HepG2 (cell line): ENCODE measurements at regions not wholly inside any gene's neighbourhood (a gene's known extent, or its start where the extent isn't known, plus 50 kb on each side); places are given as distances from the start of the nearest gene placed in this dataset.

ENCODE experiments used
- ATAC-seq: fragments of 200-7000 bp; cut with Tn5 transposase; 3 replicates; pipeline ENCODE4 v1.9.1; 2020; ENCODE audit warnings: mild to moderate bottlenecking, moderate library complexity
- BruUV-seq: library from RNA; stranded (reverse); fragments of 400-500 nt; replicated peaks from 2 replicates; lab custom pipeline; 2021; lab: Mats Ljungman, UMichigan
- CTCF ChIA-PET: fragments of 300-600 bp; formaldehyde crosslinking; extraction: SDS; loops from one replicate; lab custom pipeline; 2021; ENCODE audit warnings: low total read pairs, inconsistent platforms, low intra/inter-chr PET ratio; lab: Yijun Ruan, JAX
- POLR2A ChIA-PET: fragments of 350-600 bp; sonication (Branson Sonifier 250); formaldehyde crosslinking; loops from one replicate; lab custom pipeline; 2020; ENCODE audit warnings: antibody characterized with exemption, inconsistent platforms; lab: Yijun Ruan, JAX
- DNase-seq: peaks from one replicate; pipeline ENCODE4 v3.0.0-alpha.2; 2015; ENCODE audit warnings: low spot score
- FAIRE-seq: peaks from 3 replicates; lab custom pipeline; 2011; peaks lifted over from hg19 to GRCh38; lab: Jason Lieb, UNC
- H2AFZ ChIP-seq: one replicate; pipeline ENCODE4 v1.6.1; 2011; ENCODE audit warnings: low read length, inconsistent platforms
- H3K27ac ChIP-seq: fragments of 300-600 bp; 3 replicates; pipeline ENCODE4 v1.8.0; 2011; ENCODE audit warnings: mixed run types, mild to moderate bottlenecking, mixed read lengths, low read length, inconsistent platforms; ENCODE audit not compliant: insufficient read depth; ENCODE audit errors: extremely low read length
- H3K27me3 ChIP-seq, 2 experiments: fragments of 200-600 bp in 1 of 2; 2 replicates in 1 of 2; 3 replicates in 1 of 2; pipeline versions ENCODE4 v1.6.0 to v1.8.0; 2011; ENCODE audit warnings: low read length in 2 of 2, mild to moderate bottlenecking in 2 of 2, moderate library complexity in 2 of 2, inconsistent platforms in 1 of 2; ENCODE audit not compliant: insufficient read depth in 2 of 2, control insufficient read depth in 1 of 2
- H3K36me3 ChIP-seq, 2 experiments: fragments of 200-600 bp in 1 of 2; replicated peaks in 1 of 2; 2 replicates in 1 of 2; 3 replicates in 1 of 2; pipeline versions ENCODE4 v1.5.1 to v1.8.0; 2011; ENCODE audit warnings: low read length in 2 of 2, inconsistent platforms in 1 of 2; ENCODE audit not compliant: insufficient read depth in 2 of 2, control insufficient read depth in 1 of 2
- H3K4me1 ChIP-seq: 2 replicates; pipeline ENCODE4 v1.5.1; 2012; ENCODE audit warnings: low read length, inconsistent platforms; ENCODE audit not compliant: insufficient read depth
- H3K4me2 ChIP-seq: 2 replicates; pipeline ENCODE4 v1.6.0; 2011; ENCODE audit warnings: low read depth, low read length, inconsistent platforms
- H3K4me3 ChIP-seq, 3 experiments: fragments of 200-600 bp in 1 of 3; sonication (generic), shearing (Covaris generic) in 1 of 3; replicated peaks in 1 of 3; 2 replicates each; pipeline ENCODE4 v1.5.1; 2011 to 2016; ENCODE audit warnings: low read length in 3 of 3, inconsistent platforms in 2 of 3, low read depth in 2 of 3, mild to moderate bottlenecking in 2 of 3, control low read depth in 1 of 3, mixed read lengths in 1 of 3; ENCODE audit not compliant: insufficient read depth in 1 of 3
- H3K79me2 ChIP-seq: one replicate; pipeline ENCODE4 v1.6.1; 2011; ENCODE audit warnings: low read length, inconsistent platforms; ENCODE audit not compliant: insufficient read depth
- H3K9ac ChIP-seq: 2 replicates; pipeline ENCODE4 v1.6.0; 2011; ENCODE audit warnings: mild to moderate bottlenecking, low read depth, low read length, inconsistent platforms; ENCODE audit not compliant: insufficient read depth
- H3K9me3 ChIP-seq: 2 replicates; pipeline ENCODE4 v1.5.1; 2012; ENCODE audit warnings: mild to moderate bottlenecking, low read length
- H4K20me1 ChIP-seq: 2 replicates; pipeline ENCODE4 v1.6.0; 2011; ENCODE audit warnings: inconsistent platforms, mild to moderate bottlenecking, low read length, moderate library complexity; ENCODE audit not compliant: insufficient read depth
- CEBPB ChIP-seq: IDR thresholded peaks from 2 replicates; pipeline ENCODE4 v1.6.1; 2011; ENCODE audit warnings: low read depth, low read length, improper control_type of control experiment, borderline replicate concordance
- DMAP1 ChIP-seq: IDR thresholded peaks from 2 replicates; pipeline ENCODE4 v1.6.1; 2016
- FOSL1 ChIP-seq: sonication (generic); formaldehyde crosslinking; IDR thresholded peaks from 2 replicates; pipeline ENCODE4 v1.9.0; 2021; ENCODE audit warnings: missing genetic modification reagents, borderline replicate concordance
- FOXJ3 ChIP-seq: sonication (generic); formaldehyde crosslinking; IDR thresholded peaks from 2 replicates; pipeline ENCODE4 v1.4.0; 2020; ENCODE audit warnings: missing genetic modification reagents, mild to moderate bottlenecking, borderline replicate concordance
- HNRNPLL ChIP-seq: fragments of 200-400 bp; formaldehyde crosslinking; IDR thresholded peaks from 2 replicates; pipeline ENCODE4 v1.6.1; 2017; ENCODE audit warnings: mild to moderate bottlenecking, low read depth, low read length; ENCODE audit not compliant: poor library complexity, severe bottlenecking
- NFKB2 ChIP-seq: sonication (generic); formaldehyde crosslinking; IDR thresholded peaks from 2 replicates; pipeline ENCODE4 v1.4.0; 2020; ENCODE audit warnings: missing genetic modification reagents, borderline replicate concordance
- NKX3-1 ChIP-seq: sonication (generic); formaldehyde crosslinking; IDR thresholded peaks from 2 replicates; pipeline ENCODE4 v1.5.0; 2020; ENCODE audit warnings: missing genetic modification reagents
- POLR2G ChIP-seq: fragments of 200-400 bp; formaldehyde crosslinking; IDR thresholded peaks from 2 replicates; pipeline ENCODE4 v1.6.1; 2018; ENCODE audit warnings: mild to moderate bottlenecking, low read depth, low read length, moderate library complexity
- RBFOX2 ChIP-seq: fragments of 200-400 bp; formaldehyde crosslinking; IDR thresholded peaks from 2 replicates; pipeline ENCODE4 v1.6.1; 2017; ENCODE audit warnings: low read depth, mild to moderate bottlenecking, low read length
- YY1 ChIP-seq: IDR thresholded peaks from 2 replicates; pipeline ENCODE4 v1.6.1; 2011; ENCODE audit warnings: low read length, low read depth, moderate library complexity, mild to moderate bottlenecking; ENCODE audit not compliant: insufficient read depth, insufficient replicate concordance
- ZBTB7B ChIP-seq: sonication (generic); formaldehyde crosslinking; IDR thresholded peaks from 2 replicates; pipeline ENCODE4 v1.4.0; 2020; ENCODE audit warnings: missing genetic modification reagents
- ZC3H4 ChIP-seq: sonication (generic); formaldehyde crosslinking; IDR thresholded peaks from 2 replicates; pipeline ENCODE4 v1.4.0; 2020; ENCODE audit warnings: missing genetic modification reagents, borderline replicate concordance
- ZNF30 ChIP-seq: sonication (generic); formaldehyde crosslinking; IDR thresholded peaks from 2 replicates; pipeline ENCODE4 v1.5.0; 2020; ENCODE audit warnings: mild to moderate bottlenecking, missing genetic modification reagents
- ZNF33A ChIP-seq: sonication (generic); formaldehyde crosslinking; IDR thresholded peaks from 2 replicates; pipeline ENCODE4 v1.5.1; 2020; ENCODE audit warnings: missing genetic modification reagents, mild to moderate bottlenecking, moderate library complexity, borderline replicate concordance
- ZNF589 ChIP-seq: sonication (generic); formaldehyde crosslinking; conservative IDR thresholded peaks from 2 replicates; pipeline ENCODE4 v1.8.0; 2022; ENCODE audit warnings: mild to moderate bottlenecking, moderate library complexity, missing genetic modification reagents
- ZNF616 ChIP-seq: sonication (generic); formaldehyde crosslinking; IDR thresholded peaks from 2 replicates; pipeline ENCODE4 v1.5.0; 2020; ENCODE audit warnings: low read depth, mild to moderate bottlenecking, missing genetic modification reagents
- ZNF768 ChIP-seq: sonication (generic); formaldehyde crosslinking; IDR thresholded peaks from 2 replicates; pipeline ENCODE4 v1.4.0; 2020; ENCODE audit warnings: missing genetic modification reagents
- WGBS: methylation state at CpG from one replicate; pipeline ENCODE4 v1.1.6; 2017; ENCODE audit warnings: low lambda C conversion rate; 5-methylcytosine and 5-hydroxymethylcytosine counted together
- in situ Hi-C: cut with HindIII; loops from 2 replicates; pipeline ENCODE4 v1.10.0; 2017; ENCODE audit warnings: low pct_unique_long_range_greater_than_20kb; ENCODE audit not compliant: extremely low pct_ligation_motif_present
- intact Hi-C: fragments of 100-400 bp; cut with micrococcal nuclease; formaldehyde crosslinking; loops from one replicate; pipeline ENCODE4 v1.10.0; 2022; ENCODE audit not compliant: unreplicated experiment
- TF ChIP-seq, protein P1 (sequence below): conservative IDR thresholded peaks from 2 replicates; pipeline ENCODE4 v1.6.1; 2018; ENCODE audit warnings: missing genetic modification reagents
- TF ChIP-seq, protein P2 (sequence below): IDR thresholded peaks from 2 replicates; pipeline ENCODE4 v1.6.1; 2016; ENCODE audit warnings: mild to moderate bottlenecking
- TF ChIP-seq, protein P3 (sequence below): sonication (generic); formaldehyde crosslinking; conservative IDR thresholded peaks from 2 replicates; pipeline ENCODE4 v1.8.0; 2022; ENCODE audit warnings: low read depth, missing genetic modification reagents

DNA sequence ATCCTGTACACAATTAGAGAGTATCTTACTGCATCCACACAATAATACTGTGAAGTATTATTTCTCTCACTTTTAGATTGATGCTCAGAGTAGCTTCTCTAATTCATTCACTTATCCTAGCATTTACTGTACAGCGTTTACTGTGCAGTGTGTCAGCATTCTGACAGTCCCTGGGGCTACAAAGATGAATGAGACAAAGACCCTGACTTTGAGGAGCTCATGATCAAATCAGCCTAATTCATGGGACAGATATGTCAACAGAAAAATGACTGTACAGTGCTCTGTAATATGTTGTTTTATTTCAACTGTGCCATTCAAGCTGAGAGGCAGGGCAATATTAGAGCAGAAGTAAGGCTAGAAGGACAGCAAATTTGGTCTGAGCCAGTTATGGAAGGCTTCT, 152.5 kb downstream of the ZNF648 start:
- no peaks in the 10 kb centered on the region for H4K20me1 ChIP-seq
- FAIRE-seq, result no peak
- H3K4me1 ChIP-seq, result no peaks in the 10 kb centered on the region
- TF ChIP-seq, protein P1, sequence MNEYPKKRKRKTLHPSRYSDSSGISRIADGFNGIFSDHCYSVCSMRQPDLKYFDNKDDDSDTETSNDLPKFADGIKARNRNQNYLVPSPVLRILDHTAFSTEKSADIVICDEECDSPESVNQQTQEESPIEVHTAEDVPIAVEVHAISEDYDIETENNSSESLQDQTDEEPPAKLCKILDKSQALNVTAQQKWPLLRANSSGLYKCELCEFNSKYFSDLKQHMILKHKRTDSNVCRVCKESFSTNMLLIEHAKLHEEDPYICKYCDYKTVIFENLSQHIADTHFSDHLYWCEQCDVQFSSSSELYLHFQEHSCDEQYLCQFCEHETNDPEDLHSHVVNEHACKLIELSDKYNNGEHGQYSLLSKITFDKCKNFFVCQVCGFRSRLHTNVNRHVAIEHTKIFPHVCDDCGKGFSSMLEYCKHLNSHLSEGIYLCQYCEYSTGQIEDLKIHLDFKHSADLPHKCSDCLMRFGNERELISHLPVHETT (CRISPR knock-in tag), result no peak
- no peak for TF ChIP-seq YY1
- TF ChIP-seq CEBPB, result no peak
- TF ChIP-seq, protein P2, sequence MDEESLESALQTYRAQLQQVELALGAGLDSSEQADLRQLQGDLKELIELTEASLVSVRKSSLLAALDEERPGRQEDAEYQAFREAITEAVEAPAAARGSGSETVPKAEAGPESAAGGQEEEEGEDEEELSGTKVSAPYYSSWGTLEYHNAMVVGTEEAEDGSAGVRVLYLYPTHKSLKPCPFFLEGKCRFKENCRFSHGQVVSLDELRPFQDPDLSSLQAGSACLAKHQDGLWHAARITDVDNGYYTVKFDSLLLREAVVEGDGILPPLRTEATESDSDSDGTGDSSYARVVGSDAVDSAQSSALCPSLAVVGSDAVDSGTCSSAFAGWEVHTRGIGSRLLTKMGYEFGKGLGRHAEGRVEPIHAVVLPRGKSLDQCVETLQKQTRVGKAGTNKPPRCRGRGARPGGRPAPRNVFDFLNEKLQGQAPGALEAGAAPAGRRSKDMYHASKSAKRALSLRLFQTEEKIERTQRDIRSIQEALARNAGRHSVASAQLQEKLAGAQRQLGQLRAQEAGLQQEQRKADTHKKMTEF, result no peak
- no peak for TF ChIP-seq ZNF616
- TF ChIP-seq DMAP1 (CRISPR knock-in tag), result no peak
- no peak for TF ChIP-seq ZBTB7B (CRISPR knock-in tag)
- TF ChIP-seq POLR2G, result no peak
- TF ChIP-seq ZNF33A, result no peak
- TF ChIP-seq NKX3-1 (CRISPR knock-in tag), result no peak
- no peak for TF ChIP-seq ZNF768 (CRISPR knock-in tag)
- no peak for TF ChIP-seq ZC3H4 (CRISPR knock-in tag)
- no peak for TF ChIP-seq FOSL1 (CRISPR knock-in tag)
- TF ChIP-seq, protein P3, sequence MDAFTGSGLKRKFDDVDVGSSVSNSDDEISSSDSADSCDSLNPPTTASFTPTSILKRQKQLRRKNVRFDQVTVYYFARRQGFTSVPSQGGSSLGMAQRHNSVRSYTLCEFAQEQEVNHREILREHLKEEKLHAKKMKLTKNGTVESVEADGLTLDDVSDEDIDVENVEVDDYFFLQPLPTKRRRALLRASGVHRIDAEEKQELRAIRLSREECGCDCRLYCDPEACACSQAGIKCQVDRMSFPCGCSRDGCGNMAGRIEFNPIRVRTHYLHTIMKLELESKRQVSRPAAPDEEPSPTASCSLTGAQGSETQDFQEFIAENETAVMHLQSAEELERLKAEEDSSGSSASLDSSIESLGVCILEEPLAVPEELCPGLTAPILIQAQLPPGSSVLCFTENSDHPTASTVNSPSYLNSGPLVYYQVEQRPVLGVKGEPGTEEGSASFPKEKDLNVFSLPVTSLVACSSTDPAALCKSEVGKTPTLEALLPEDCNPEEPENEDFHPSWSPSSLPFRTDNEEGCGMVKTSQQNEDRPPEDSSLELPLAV (CRISPR knock-in tag), result no peak
- no peak for TF ChIP-seq ZNF589 (CRISPR knock-in tag)
- no peak for TF ChIP-seq FOXJ3 (CRISPR knock-in tag)
- no peak for TF ChIP-seq NFKB2
- TF ChIP-seq RBFOX2, result no peak
- no peak for TF ChIP-seq HNRNPLL
- TF ChIP-seq ZNF30 (CRISPR knock-in tag), result no peak
- no peak overlapping the region for H3K4me3 ChIP-seq
- H3K36me3 ChIP-seq, result no peaks in the 10 kb centered on the region
- WGBS, result 0% methylated on average over 1 of the region's 1 CpG
- no peak overlapping the region for H3K27ac ChIP-seq
- in situ Hi-C loops (no loop called here), intact Hi-C loops (no loop called here)
- no peaks in the 10 kb centered on the region for H3K79me2 ChIP-seq
- CTCF ChIA-PET, result no interaction called here
- no peaks in the 10 kb centered on the region; a peak in 2 of 5 replicates for H3K27me3 ChIP-seq
- no peak overlapping the region for H2AFZ ChIP-seq
- no peak for ATAC-seq
- no peak overlapping the region for H3K4me2 ChIP-seq
- POLR2A ChIA-PET, result no interaction called here
- no peak overlapping the region for H3K9ac ChIP-seq
- DNase-seq, result no peak
- no peaks in the 10 kb centered on the region for H3K9me3 ChIP-seq
- no TSS peak for BruUV-seq
